Sigmoid colon (tissue), 6 donors: ENCODE measurements at regions not wholly inside any gene's neighbourhood (a gene's known extent, or its start where the extent isn't known, plus 50 kb on each side); places are given as distances from the start of the nearest gene placed in this dataset.

Source experiments
- DNase-seq: peaks from one replicate; pipeline ENCODE4 v3.0.0-alpha.2; 2019
- H3K27ac ChIP-seq, 4 donors: fragments of 200-600 bp; sonication (generic); one replicate each; pipeline ENCODE4 v1.5.1; 2016 to 2019; ENCODE audit warnings: mild to moderate bottlenecking in 1 of 4
- H3K27me3 ChIP-seq, 3 donors: fragments of 200-600 bp; sonication (generic); one replicate each; pipeline ENCODE4 v1.5.1; 2019; ENCODE audit warnings: mild to moderate bottlenecking in 1 of 3
- H3K36me3 ChIP-seq, 4 donors: fragments of 200-600 bp; sonication (generic); one replicate each; pipeline ENCODE4 v1.5.1; 2016 to 2019
- H3K4me1 ChIP-seq, 4 donors: fragments of 200-600 bp; sonication (generic); one replicate each; pipeline ENCODE4 v1.5.1; 2017 to 2019
- H3K4me3 ChIP-seq, 4 donors: fragments of 200-600 bp; sonication (generic); one replicate each; pipeline ENCODE4 v1.5.1; 2017 to 2019; ENCODE audit warnings: mild to moderate bottlenecking in 2 of 4, moderate library complexity in 1 of 4
- H3K9me3 ChIP-seq, 4 donors: fragments of 200-600 bp in 3 of 4; sonication (generic) in 3 of 4; one replicate each; pipeline versions ENCODE4 v1.5.1 to v1.6.1; 2013 to 2019
- EP300 ChIP-seq, 4 donors: sonication (generic); formaldehyde crosslinking; IDR thresholded peaks; one replicate each; pipeline ENCODE4 v1.6.1; 2017; ENCODE audit warnings: antibody characterized with exemption in 4 of 4
- POLR2A ChIP-seq, 2 donors: fragments of 450-650 bp; IDR thresholded peaks; one replicate each; pipeline ENCODE4 v1.6.1; 2016; ENCODE audit warnings: antibody characterized with exemption in 2 of 2, mild to moderate bottlenecking in 2 of 2, moderate library complexity in 2 of 2
- POLR2AphosphoS5 ChIP-seq, 4 donors: sonication (generic); formaldehyde crosslinking; IDR thresholded peaks; one replicate each; pipeline ENCODE4 v1.6.1; 2017; ENCODE audit warnings: antibody characterized with exemption in 4 of 4
- whole genome bisulfite sequencing, 2 donors: extraction: QIAGEN DNeasy Blood & Tissue Kit; methylation state at CpG; one replicate each; pipeline ENCODE4 v1.1.7; 2013; 5-methylcytosine and 5-hydroxymethylcytosine counted together
- intact Hi-C: fragments of 100-400 bp; cut with DNase I; formaldehyde crosslinking; loops from one replicate; pipeline ENCODE4 v1.15.1; 2023
- TF ChIP-seq, protein P1 (sequence below), 4 experiments: fragments of 450-650 bp in 3 of 4; fragments of 200-600 bp in 1 of 4; IDR thresholded peaks; one replicate each; pipeline ENCODE4 v1.5.1; 2016 to 2019; ENCODE audit warnings: antibody characterized with exemption in 4 of 4, mild to moderate bottlenecking in 3 of 4, moderate library complexity in 2 of 4
- donor health status: healthy with polysubstance abuse.
- donor health status: healthy.

GRCh38 chr16:76970087-76970744 is 220.8 kb upstream of the MON1B start:
- no peaks in the 10 kb centered on the region for H3K27me3 ChIP-seq
- TF ChIP-seq POLR2A (IDR thresholded peaks at IDR 0.05) (no peak), EP300 (IDR thresholded peaks at IDR 0.05) (no peak), POLR2AphosphoS5 (IDR thresholded peaks at IDR 0.05) (no peak)
- TF ChIP-seq, protein P1, sequence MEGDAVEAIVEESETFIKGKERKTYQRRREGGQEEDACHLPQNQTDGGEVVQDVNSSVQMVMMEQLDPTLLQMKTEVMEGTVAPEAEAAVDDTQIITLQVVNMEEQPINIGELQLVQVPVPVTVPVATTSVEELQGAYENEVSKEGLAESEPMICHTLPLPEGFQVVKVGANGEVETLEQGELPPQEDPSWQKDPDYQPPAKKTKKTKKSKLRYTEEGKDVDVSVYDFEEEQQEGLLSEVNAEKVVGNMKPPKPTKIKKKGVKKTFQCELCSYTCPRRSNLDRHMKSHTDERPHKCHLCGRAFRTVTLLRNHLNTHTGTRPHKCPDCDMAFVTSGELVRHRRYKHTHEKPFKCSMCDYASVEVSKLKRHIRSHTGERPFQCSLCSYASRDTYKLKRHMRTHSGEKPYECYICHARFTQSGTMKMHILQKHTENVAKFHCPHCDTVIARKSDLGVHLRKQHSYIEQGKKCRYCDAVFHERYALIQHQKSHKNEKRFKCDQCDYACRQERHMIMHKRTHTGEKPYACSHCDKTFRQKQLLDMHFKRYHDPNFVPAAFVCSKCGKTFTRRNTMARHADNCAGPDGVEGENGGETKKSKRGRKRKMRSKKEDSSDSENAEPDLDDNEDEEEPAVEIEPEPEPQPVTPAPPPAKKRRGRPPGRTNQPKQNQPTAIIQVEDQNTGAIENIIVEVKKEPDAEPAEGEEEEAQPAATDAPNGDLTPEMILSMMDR (IDR thresholded peaks at IDR 0.05): no peak
- WGBS, 2 donors: 86% methylated on average over 5 of the region's 5 CpGs
- H3K36me3 ChIP-seq: no peaks in the 10 kb centered on the region
- H3K4me1 ChIP-seq: no peaks in the 10 kb centered on the region
- intact Hi-C loops: no loop called here
- H3K4me3 ChIP-seq: no peak overlapping the region
- H3K27ac ChIP-seq: no peak overlapping the region
- DNase-seq: no peak
- H3K9me3 ChIP-seq: no peaks in the 10 kb centered on the region

DNA sequence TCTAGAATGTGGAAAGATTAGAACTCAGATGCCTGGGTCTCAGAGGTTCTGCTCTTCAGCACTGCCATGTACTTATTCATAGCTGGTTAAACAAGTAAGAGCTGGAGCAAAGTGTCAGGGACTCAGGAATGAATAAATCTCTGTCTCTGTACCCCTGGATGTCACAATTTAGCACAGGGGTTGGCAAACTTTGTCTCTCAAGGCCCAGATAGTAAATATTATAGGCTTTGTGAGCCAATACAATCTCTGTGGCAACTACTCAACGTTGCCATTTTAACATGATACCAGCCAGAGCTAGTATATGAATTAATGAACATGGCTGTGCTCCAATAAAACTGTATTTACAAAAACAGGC is 220.3 kb upstream of the MON1B start:
- intact Hi-C loops: no loop called here
- H3K27me3 ChIP-seq: no peaks in the 10 kb centered on the region
- DNase-seq: no peak
- no peak overlapping the region for H3K27ac ChIP-seq
- no peaks in the 10 kb centered on the region for H3K9me3 ChIP-seq
- no peaks in the 10 kb centered on the region for H3K4me1 ChIP-seq
- H3K4me3 ChIP-seq: no peak overlapping the region
- TF ChIP-seq, protein P1 (IDR thresholded peaks at IDR 0.05): no peak
- no peak for TF ChIP-seq POLR2A (IDR thresholded peaks at IDR 0.05)
- no peak for TF ChIP-seq EP300 (IDR thresholded peaks at IDR 0.05)
- TF ChIP-seq POLR2AphosphoS5 (IDR thresholded peaks at IDR 0.05): no peak
- H3K36me3 ChIP-seq: no peaks in the 10 kb centered on the region
- 38 to 70% methylated on average over 1 of the region's 1 CpG for WGBS, 2 donors

DNA sequence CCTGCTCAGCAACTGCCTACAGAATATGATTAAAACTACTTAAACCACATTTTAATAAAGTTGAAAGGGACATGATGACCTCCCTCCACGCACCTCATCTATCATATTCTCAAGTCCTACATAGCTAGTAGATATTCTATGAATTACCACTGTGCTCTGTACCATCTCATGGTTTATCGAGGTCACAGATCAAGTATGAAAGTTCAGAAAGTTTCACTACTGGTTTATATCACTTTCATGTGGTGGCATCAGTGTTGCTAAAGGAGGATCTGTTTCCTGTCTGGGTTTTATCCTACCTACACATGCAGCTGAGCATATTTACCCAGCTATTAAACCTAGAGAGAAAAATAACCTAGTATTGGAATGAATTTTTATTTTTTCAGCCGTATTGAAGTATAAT is 214.9 kb upstream of the MON1B start:
- DNase-seq: no peak
- Histone ChIP-seq H3K9me3 (no peaks in the 10 kb centered on the region), H3K27ac (no peak overlapping the region), H3K4me3 (no peak overlapping the region), H3K36me3 (no peaks in the 10 kb centered on the region), H3K4me1 (no peaks in the 10 kb centered on the region), H3K27me3 (no peaks in the 10 kb centered on the region)
- intact Hi-C loops: no loop called here
- TF ChIP-seq EP300 (IDR thresholded peaks at IDR 0.05) (no peak), POLR2AphosphoS5 (IDR thresholded peaks at IDR 0.05) (no peak), POLR2A (IDR thresholded peaks at IDR 0.05) (no peak)
- TF ChIP-seq, protein P1 (IDR thresholded peaks at IDR 0.05): no peak
- WGBS, 2 donors: 64 to 76% methylated on average over 3 of the region's 3 CpGs

DNA sequence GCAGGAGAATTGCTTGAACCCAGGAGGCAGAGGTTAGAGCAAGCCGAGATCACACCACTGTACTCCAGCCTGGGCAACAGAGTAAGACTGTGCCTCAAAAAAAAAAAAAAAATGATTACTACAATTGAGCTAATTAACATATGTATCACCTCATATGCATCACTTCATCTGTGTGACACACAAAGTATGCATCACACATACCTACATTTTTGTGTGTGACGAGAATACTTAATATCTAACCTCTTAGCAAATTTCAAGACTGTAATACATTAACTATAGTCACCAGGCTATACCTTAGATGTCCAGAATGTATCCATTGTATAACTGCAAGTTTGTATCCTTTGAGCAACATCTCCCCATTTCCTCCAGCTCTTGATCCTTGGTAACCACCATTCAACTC is 214.2 kb upstream of the MON1B start:
- Histone ChIP-seq H3K9me3 (no peaks in the 10 kb centered on the region), H3K27ac (no peak overlapping the region), H3K4me3 (no peak overlapping the region), H3K4me1 (no peaks in the 10 kb centered on the region), H3K27me3 (no peaks in the 10 kb centered on the region), H3K36me3 (no peaks in the 10 kb centered on the region)
- intact Hi-C loops: no loop called here
- DNase-seq: no peak
- WGBS, 2 donors: 77 to 91% methylated on average over 2 of the region's 2 CpGs
- TF ChIP-seq POLR2A (IDR thresholded peaks at IDR 0.05) (no peak), POLR2AphosphoS5 (IDR thresholded peaks at IDR 0.05) (no peak), EP300 (IDR thresholded peaks at IDR 0.05) (no peak)
- TF ChIP-seq, protein P1 (IDR thresholded peaks at IDR 0.05): no peak

- Histone ChIP-seq H3K9me3 (no peaks in the 10 kb centered on the region), H3K27ac (no peak overlapping the region), H3K27me3 (no peaks in the 10 kb centered on the region), H3K4me1 (no peaks in the 10 kb centered on the region), H3K4me3 (no peak overlapping the region), H3K36me3 (no peaks in the 10 kb centered on the region)
- 27 to 58% methylated on average over 3 of the region's 3 CpGs for WGBS, 2 donors
- DNase-seq: no peak
- TF ChIP-seq, protein P1 (IDR thresholded peaks at IDR 0.05): no peak
- TF ChIP-seq EP300 (IDR thresholded peaks at IDR 0.05): no peak
- no peak for TF ChIP-seq POLR2A (IDR thresholded peaks at IDR 0.05)
- no peak for TF ChIP-seq POLR2AphosphoS5 (IDR thresholded peaks at IDR 0.05)
- intact Hi-C loops: no loop called here
Observed at GRCh38 chr16:76984196-76984595, 206.8 kb upstream of the MON1B start.
